Stimulated activated naive CD4-positive, alpha-beta T cell treated with Interleukin-2 at 50 U/mL for 16 hours (primary cell): ENCODE measurements at regions not wholly inside any gene's neighbourhood (a gene's known extent, or its start where the extent isn't known, plus 50 kb on each side); places are given as distances from the start of the nearest gene placed in this dataset.

ENCODE experiments used
- DNase-seq: peaks from one replicate; lab custom pipeline; 2025; lab: John Stamatoyannopoulos, UW

- no peak for DNase-seq
Measured at GRCh38 chr4:180926277-180926676, 1316.9 kb upstream of the TENM3 start.

GRCh38 chr4:180932370-180933001, 1310.7 kb upstream of the TENM3 start:
- DNase-seq, result no peak

GRCh38 chr4:180937083-180937482, 1306.1 kb upstream of the TENM3 start:
- no peak for DNase-seq

DNA sequence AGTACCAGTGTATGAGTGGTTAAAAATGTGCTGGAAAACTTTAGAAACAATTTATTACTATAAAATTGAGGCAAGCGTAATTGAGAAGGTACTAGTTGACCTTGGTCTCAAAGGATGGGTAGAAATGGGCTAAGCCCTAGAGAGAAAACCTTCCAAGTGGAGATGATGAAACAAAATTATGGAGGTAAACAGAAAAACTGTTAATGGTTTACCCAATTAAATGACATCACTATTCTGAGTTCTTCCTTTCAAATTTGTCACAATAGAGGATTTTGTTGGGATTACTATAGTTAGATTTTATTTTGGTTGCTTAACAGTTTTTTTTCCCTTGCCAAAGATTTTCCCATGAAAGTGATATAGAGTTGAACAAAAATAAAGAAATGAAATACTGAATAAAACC, 1302.5 kb upstream of the TENM3 start:
- DNase-seq, result no peak

- DNase-seq, result no peak
Measured at GRCh38 chr4:180942367-180942916, 1300.8 kb upstream of the TENM3 start.

DNA sequence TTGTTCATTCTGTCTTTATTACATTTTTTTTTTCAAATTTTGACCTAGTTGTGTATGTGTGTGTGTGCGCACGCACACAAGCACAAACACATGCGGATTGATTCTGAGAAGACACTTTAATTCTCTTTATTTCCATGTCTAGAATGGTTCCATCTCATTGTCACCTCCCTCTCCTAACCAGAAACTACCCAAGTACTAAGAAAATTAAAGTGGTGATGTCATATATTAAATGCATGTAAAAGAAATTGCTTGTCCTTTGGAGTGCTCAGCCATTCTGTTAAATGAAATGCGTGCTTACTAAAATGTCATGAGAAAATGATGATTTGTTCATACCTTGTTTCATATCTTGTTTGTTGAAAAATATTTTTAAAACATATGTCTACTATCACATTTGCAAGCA, 1297.0 kb upstream of the TENM3 start:
- DNase-seq, result no peak

DNA sequence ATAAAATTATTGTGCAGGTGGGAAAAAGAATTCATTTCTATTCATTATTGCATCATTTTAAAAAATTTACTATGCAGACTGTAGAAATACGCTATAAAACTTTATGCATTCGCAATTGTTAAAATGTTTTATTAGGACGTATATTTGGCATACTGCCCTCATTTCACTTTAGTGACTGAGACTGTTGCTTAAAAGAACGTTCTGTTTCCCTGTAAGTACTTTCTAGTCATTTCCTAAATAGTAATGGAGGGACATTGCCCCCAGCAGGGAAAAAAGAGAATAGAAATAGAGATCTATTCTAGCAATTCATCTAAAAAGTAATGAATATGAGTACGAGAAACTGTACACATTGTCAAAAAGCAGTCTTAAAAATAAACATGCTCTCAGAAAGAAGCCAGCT, 1295.8 kb upstream of the TENM3 start:
- DNase-seq, result no peak

DNA sequence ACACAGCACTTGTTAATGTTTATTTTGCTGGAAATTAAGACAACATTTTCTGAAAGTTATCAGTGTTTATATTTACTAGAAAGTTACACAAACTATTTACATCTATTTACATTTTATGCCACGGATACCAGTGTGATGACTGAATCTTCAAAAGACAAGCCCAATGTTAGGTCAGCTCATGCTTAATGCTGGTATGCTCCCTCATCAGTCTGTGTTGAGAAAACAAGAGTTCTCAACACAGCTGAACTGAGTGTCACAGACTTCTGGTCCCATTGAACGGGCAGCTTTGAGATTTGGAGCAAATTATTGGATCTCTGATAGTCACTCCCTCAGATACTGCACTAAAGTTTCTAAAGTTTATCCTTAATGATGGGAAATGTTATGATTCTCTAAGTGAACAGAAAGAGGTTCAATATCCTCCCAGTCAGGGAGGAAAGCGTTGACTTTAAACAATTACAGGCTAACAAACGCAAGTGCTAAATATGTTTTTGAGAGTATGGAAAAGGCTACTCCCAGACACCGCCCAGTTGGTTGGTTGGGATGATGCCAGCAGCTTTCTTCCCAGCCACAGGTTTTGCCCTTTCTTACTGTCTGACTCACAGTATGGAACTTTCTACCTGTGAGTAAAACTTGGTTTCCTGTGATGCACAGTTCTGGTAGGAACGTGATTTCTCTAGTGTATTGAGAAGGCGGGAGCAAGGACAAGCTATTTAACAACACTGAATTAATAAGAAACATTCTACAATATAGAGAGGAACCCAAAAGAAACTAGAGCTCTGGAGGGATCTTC, 1293.6 kb upstream of the TENM3 start:
- DNase-seq, result no peak

- no peak for DNase-seq
Measured at GRCh38 chr4:180950377-180950776, 1292.8 kb upstream of the TENM3 start.

- no peak for DNase-seq
Measured at GRCh38 chr4:180951312-180951711, 1291.9 kb upstream of the TENM3 start.

DNA sequence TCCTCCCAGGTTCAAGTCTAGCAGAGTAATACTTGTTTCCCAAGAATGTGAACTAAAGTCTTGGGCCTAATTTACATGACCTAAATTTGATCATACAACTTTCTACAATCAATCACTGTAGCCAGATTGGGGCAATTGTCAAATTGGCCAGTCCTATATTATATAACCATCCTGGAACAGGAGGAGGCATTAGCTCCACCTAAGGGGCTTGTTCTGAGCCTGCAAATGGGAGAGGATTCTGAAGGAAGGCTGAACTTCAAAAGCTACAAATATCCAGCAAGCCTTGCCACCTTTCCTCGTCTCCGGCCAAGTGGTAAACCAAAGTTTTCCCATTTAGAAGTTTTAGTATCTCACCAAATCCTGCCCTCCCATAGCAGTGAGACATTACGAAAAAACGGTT, 1289.6 kb upstream of the TENM3 start:
- DNase-seq, result no peak

DNA sequence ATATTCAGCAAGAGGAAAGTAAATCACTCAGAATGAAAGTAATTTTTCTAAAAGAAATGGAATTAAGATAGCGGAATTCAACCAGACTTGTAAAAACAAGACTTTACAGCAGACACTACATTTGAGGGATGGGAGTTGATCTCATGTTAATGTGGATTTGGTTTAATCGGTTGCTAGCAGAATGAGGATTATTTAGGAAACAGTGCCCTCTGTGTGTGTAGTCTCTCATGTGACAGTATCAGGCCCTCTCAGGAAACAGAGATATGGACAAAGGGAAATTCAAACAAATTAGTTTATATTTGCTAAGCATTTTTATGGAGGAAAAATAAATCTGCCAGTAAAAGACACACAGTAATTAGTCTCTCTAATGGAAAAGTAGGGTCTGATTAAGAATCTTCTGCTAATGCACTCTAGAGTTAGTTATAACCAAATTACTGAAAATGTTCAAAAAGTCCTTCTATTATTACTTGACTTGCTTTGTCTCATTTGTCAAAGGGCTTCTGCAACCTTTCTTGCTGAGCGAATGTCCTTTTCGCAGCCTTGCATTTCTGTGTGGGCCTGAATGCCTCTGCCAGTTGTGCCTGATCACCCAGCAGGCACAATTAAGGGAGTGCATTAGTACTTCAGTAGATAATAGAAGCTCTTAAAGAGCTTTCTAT, 1282.3 kb upstream of the TENM3 start:
- DNase-seq, result no peak

- DNase-seq, result no peak
Measured at GRCh38 chr4:180962268-180962667, 1280.9 kb upstream of the TENM3 start.

DNA sequence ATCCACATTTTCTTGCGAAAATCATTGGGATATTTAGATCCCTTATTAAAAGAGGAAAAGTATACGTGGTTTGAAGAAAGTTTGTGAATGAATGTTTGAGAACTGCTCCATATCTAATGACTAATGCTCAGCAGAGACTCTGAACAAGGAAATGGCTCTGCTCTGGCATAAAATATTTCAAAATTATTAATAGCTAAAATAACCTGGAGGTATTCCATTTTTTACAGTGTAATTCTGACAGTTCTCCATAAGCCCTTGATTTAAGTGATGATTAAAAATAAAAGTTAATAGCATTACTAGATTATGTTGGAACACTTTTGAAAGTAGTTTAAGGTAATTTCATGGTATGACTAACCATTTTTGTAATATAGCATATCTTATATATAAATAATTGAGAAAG, 1276.9 kb upstream of the TENM3 start:
- DNase-seq, result no peak

- no peak for DNase-seq
Measured at GRCh38 chr4:180967936-180968335, 1275.3 kb upstream of the TENM3 start.

DNA sequence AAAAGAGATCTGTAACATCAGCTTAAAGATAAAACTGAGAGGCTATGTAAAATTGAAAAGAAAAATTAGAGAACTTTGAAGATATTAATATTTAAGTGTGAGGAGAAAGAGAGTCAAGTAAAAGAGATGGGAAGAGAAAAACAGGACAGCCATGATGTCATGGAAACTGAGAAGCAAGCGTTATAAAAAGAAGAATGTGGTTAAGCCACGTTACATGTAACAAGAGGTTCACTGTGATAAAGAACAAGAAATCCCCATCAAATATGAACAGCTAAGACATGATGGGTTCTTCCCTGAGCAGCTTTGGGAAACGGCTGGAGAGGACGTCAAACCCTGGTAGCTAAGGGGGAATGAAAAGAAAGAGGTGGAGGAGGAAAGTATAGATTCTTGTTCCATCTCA, 1269.3 kb upstream of the TENM3 start:
- no peak for DNase-seq

GRCh38 chr4:180990931-180991330, 1252.3 kb upstream of the TENM3 start:
- DNase-seq, result no peak

DNA sequence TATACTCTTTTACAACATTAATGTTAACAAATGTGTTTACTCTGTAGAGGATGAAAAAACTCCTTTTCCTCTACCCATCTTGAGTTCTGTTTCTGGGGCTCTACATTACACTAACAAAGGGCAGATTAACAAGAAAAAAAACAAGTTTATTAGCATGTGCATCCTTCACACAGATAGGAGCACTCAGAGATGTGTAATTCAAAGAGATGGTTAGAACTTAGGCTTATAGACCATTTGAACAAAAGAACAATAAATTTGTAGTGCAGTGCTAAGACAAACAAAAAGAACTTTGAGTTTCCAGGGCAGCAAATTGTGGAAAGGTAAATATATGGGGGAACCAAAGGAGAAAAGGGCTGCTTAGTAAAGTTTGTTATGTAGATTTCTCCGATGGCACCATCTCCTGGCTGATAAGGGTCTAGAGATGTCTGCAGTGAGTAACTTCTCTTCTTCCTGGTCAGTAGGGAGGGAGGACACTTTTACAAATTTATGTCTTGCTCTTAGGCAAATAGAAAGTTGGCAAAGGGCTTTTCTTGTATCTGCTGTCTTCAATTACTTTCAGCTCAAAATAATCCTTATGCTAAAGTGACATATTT, 1249.9 kb upstream of the TENM3 start:
- no peak for DNase-seq

- no peak for DNase-seq
Measured at GRCh38 chr4:180994722-180995121, 1248.5 kb upstream of the TENM3 start.

DNA sequence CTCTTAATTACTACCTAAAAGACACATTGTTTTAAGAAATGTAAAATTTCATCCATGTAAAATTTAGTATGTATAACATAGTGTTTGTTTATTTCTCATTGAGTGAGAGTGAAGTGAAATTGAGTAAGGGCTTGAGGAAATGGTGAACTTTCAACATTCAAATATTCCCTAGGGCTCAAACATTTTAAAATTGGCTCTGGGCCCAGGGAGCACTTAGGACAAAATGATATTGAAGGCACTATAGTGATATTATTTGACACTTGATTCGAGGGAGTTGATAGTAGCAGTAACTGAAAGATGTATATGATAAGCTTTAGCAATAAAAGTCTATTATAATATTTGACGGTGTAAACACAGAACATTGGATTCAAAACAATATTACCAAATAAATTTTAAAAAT, 1244.0 kb upstream of the TENM3 start:
- no peak for DNase-seq

DNA sequence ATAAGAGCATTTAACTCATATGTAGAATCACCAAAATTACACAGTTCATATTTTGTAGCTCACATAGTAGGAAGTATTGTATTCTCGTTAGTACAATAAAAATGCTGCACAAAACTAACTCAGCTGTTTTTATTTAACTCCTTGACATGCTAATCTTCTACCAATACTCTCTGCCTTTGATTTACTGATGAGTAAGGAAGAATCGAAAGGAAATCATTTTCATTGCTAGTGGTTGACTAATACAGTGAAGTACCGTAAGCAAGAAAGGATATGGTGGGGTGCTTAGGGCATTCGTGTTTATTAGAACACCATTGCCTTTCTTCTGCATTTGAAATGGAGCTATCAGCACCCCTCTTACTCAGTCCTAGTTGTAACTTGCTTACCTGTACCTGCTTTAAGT, 1239.1 kb upstream of the TENM3 start:
- DNase-seq, result no peak

DNA sequence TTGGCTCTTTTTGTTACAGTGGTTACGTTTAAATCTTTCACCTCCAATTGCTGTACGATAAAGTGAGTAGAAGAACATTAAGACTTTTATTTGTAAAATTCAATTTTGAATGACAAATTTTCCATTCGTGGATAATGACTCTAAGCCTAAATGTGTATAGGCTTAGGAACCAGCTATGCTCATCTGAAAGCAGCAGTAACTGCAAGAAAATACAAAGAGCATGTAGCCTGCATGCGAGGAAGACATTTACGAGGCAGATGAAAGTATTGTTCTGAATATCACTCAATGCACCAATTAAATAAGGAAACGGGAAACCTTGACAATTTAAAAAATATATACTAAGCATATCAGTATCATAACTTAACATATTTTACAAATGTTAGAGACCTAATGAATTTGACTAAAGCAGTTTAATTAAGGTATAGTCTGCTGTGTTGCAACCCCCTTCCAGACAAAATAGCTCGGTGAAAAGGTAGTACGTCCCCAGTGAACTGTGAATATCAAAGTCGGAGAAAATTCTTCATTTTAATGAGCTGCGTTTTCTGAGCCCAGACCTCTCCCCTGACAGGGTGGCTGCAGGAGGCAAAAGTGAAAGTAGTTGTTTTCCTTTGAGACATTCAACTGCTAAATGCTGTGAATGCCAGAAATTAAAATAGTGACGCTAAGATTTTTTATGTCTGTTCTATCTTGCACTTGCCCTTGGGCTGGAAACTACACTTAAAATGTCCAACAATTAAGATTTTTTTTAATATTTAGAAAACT, 1236.5 kb upstream of the TENM3 start:
- DNase-seq, result no peak
